ENCODE measurements at regions not wholly inside any gene's neighbourhood (a gene's known extent, or its start where the extent isn't known, plus 50 kb on each side); places are given as distances from the start of the nearest gene placed in this dataset.

DNA sequence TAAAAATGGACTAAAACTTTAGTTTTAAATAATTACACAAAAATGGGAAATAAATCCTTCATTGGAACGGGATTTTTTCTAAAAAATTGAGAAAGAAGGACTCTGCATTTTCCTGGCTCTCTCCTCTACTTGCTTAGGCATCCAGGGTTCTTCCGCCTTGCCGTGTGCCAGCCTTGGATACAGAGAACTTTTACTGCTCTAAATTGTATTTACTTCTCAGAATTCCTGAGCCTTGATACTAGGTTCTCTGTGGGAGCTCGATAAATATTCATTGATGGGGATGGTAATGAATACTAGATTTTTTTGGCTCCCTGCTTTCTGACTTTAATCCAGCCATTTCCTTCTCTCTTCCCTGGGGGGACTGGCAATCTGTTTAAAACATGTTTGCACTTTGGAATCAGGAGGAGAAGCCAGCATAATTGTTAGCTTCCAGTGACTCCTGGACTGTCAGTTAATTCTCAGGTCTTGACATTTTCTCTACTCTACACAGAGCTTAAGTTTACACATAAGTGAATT is 746.1 kb upstream of the LRRTM1 start (continued):
- TF ChIP-seq, protein P1, sequence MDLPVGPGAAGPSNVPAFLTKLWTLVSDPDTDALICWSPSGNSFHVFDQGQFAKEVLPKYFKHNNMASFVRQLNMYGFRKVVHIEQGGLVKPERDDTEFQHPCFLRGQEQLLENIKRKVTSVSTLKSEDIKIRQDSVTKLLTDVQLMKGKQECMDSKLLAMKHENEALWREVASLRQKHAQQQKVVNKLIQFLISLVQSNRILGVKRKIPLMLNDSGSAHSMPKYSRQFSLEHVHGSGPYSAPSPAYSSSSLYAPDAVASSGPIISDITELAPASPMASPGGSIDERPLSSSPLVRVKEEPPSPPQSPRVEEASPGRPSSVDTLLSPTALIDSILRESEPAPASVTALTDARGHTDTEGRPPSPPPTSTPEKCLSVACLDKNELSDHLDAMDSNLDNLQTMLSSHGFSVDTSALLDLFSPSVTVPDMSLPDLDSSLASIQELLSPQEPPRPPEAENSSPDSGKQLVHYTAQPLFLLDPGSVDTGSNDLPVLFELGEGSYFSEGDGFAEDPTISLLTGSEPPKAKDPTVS (IDR thresholded peaks at IDR 0.05; ENCODE audit: low read depth, low read length): no peak
- TF ChIP-seq, protein P2, sequence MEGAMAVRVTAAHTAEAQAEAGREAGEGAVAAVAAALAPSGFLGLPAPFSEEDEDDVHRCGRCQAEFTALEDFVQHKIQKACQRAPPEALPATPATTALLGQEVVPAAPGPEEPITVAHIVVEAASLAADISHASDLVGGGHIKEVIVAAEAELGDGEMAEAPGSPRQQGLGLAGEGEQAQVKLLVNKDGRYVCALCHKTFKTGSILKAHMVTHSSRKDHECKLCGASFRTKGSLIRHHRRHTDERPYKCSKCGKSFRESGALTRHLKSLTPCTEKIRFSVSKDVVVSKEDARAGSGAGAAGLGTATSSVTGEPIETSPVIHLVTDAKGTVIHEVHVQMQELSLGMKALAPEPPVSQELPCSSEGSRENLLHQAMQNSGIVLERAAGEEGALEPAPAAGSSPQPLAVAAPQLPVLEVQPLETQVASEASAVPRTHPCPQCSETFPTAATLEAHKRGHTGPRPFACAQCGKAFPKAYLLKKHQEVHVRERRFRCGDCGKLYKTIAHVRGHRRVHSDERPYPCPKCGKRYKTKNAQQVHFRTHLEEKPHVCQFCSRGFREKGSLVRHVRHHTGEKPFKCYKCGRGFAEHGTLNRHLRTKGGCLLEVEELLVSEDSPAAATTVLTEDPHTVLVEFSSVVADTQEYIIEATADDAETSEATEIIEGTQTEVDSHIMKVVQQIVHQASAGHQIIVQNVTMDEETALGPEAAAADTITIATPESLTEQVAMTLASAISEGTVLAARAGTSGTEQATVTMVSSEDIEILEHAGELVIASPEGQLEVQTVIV (IDR thresholded peaks at IDR 0.05; ENCODE audit: borderline replicate concordance, partially characterized antibody): no peak

DNA sequence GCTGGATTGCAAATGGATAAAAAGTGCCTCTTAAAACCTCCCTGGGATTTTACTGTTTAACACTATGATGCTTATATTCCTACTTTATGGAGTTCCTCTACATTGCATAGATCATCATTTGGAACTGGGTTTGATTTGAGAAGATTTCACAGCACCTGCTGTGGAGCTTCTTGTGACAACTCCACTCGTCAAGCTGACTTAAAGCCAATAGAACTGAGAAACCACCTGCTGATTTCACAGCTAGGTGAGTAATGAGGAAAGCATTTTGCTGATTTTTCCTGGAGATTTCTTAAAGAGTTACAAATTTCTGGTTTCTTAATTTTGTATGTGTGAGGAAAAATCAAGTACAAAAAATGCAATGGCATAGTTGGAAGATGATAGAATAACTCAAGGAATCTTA is 739.1 kb upstream of the LRRTM1 start:
- CTCF ChIA-PET: no interaction called here
- SMC1A ChIA-PET (ENCODE audit: uncharacterized antibody, unreplicated experiment): no interaction called here
- RAD21 ChIA-PET (ENCODE audit: unreplicated experiment): no interaction called here
- FAIRE-seq (no peak), DNase-seq (ENCODE audit: low read depth, low spot score) (no peak), ATAC-seq (no peak)
- BruUV-seq (replicated peaks): no TSS peak
- Histone ChIP-seq H3K36me3 (ENCODE audit: control insufficient read depth in 2 of 2, insufficient read depth in 2 of 2, low read length in 1 of 2) (no peaks in the 10 kb centered on the region), H2AFZ (ENCODE audit: control insufficient read depth, low read depth, low read length) (no peak overlapping the region), H3K4me1 (ENCODE audit: control insufficient read depth, insufficient read depth, low read length) (no peaks in the 10 kb centered on the region), H3K4me3 (no peak overlapping the region), H3K27ac (ENCODE audit: control insufficient read depth, insufficient read depth) (no peak overlapping the region), H3K9me3 (replicated peaks; ENCODE audit: control insufficient read depth, insufficient read depth, low read length) (no peaks in the 10 kb centered on the region), H3K79me2 (ENCODE audit: control insufficient read depth, insufficient read depth, low read length) (no peaks in the 10 kb centered on the region), H3K4me2 (ENCODE audit: control insufficient read depth, insufficient read depth) (no peak overlapping the region), H3K27me3 (replicated peaks in 1 of 2; ENCODE audit: control insufficient read depth in 2 of 2, insufficient read depth in 2 of 2, low read length in 1 of 2) (no peaks in the 10 kb centered on the region), H3K9ac (ENCODE audit: control insufficient read depth, insufficient read depth, low read length) (no peak overlapping the region), H4K20me1 (ENCODE audit: control insufficient read depth, insufficient read depth) (no peaks in the 10 kb centered on the region)
- intact Hi-C loops (cut with micrococcal nuclease; ENCODE audit: unreplicated experiment) (no loop called here), in situ Hi-C loops (cut with MboI) (no loop called here)
- 5% methylated on average over 1 of the region's 1 CpG for WGBS (ENCODE audit: insufficient coverage, insufficient replicate concordance, low lambda C conversion rate, missing lambda C conversion rate)
- no peak for TF ChIP-seq JUND (IDR thresholded peaks at IDR 0.05; ENCODE audit: low read depth, low read length)
- POLR2A ChIA-PET: no interaction called here
